GM21576 (cell line): ENCODE measurements at regions not wholly inside any gene's neighbourhood (a gene's known extent, or its start where the extent isn't known, plus 50 kb on each side); places are given as distances from the start of the nearest gene placed in this dataset.

ENCODE experiments used
- ATAC-seq: cut with Tn5 transposase; IDR thresholded peaks from one replicate; pipeline ENCODE4 v1.9.1; 2021; ENCODE audit warnings: mild to moderate bottlenecking, moderate library complexity; ENCODE audit not compliant: unreplicated experiment

GRCh38 chr1:232484856-232485255 is 145.1 kb downstream of the SIPA1L2 start:
- ATAC-seq: no peak

GRCh38 chr1:232483826-232484225 is 146.1 kb downstream of the SIPA1L2 start:
- ATAC-seq: no peak

GRCh38 chr1:232481091-232481490 is 148.8 kb downstream of the SIPA1L2 start:
- ATAC-seq: no peak

- no peak for ATAC-seq
Observed at GRCh38 chr1:232477728-232478127, 152.2 kb downstream of the SIPA1L2 start.

- ATAC-seq: no peak
Observed at GRCh38 chr1:232476538-232476950, 153.4 kb downstream of the SIPA1L2 start.

- ATAC-seq: no peak
Observed at GRCh38 chr1:232474826-232475225, 155.1 kb downstream of the SIPA1L2 start.

- ATAC-seq: no peak
Observed at GRCh38 chr1:232473900-232474299, 156.0 kb downstream of the SIPA1L2 start.

GRCh38 chr1:232473324-232473723 is 156.6 kb downstream of the SIPA1L2 start:
- ATAC-seq: no peak

GRCh38 chr1:232472485-232473041 is 157.4 kb downstream of the SIPA1L2 start:
- ATAC-seq: no peak

- no peak for ATAC-seq
Observed at GRCh38 chr1:232471250-232471649, 158.7 kb downstream of the SIPA1L2 start.

GRCh38 chr1:232470711-232471110 is 159.2 kb downstream of the SIPA1L2 start:
- no peak for ATAC-seq

- no peak for ATAC-seq
Observed at GRCh38 chr1:232468249-232468648, 161.7 kb downstream of the SIPA1L2 start.

GRCh38 chr1:232467073-232467760 is 162.7 kb downstream of the SIPA1L2 start:
- no peak for ATAC-seq

GRCh38 chr1:232464325-232464724 is 165.6 kb downstream of the SIPA1L2 start:
- ATAC-seq: no peak

- ATAC-seq: no peak
Observed at GRCh38 chr1:232463225-232463624, 166.7 kb downstream of the SIPA1L2 start.

GRCh38 chr1:232462213-232462612 is 167.7 kb downstream of the SIPA1L2 start:
- ATAC-seq: no peak

GRCh38 chr1:232459826-232460225 is 170.1 kb downstream of the SIPA1L2 start:
- no peak for ATAC-seq

GRCh38 chr1:232459087-232459486 is 170.8 kb downstream of the SIPA1L2 start:
- ATAC-seq: no peak

- no peak for ATAC-seq
Observed at GRCh38 chr1:232457595-232457994, 172.3 kb downstream of the SIPA1L2 start.

GRCh38 chr1:232456714-232457113 is 173.2 kb downstream of the SIPA1L2 start:
- ATAC-seq: no peak

- no peak for ATAC-seq
Observed at GRCh38 chr1:232454227-232454886, 175.6 kb downstream of the SIPA1L2 start.

GRCh38 chr1:232452736-232453440 is 177.0 kb downstream of the SIPA1L2 start:
- ATAC-seq: no peak
